HEK293 (cell line): ENCODE measurements at regions not wholly inside any gene's neighbourhood (a gene's known extent, or its start where the extent isn't known, plus 50 kb on each side); places are given as distances from the start of the nearest gene placed in this dataset.
A peak's percentile ranks its signal among the peaks of the same experiment; 100 is the strongest.

ENCODE experiments used
- CTCF ChIA-PET: fragments of 350-600 bp; formaldehyde crosslinking; extraction: SDS; loops from one replicate; lab custom pipeline; 2021; ENCODE audit warnings: antibody characterized with exemption; lab: Yijun Ruan, JAX
- POLR2A ChIA-PET: fragments of 300-600 bp; formaldehyde crosslinking; extraction: SDS; loops from one replicate; lab custom pipeline; 2020; ENCODE audit warnings: antibody characterized with exemption, inconsistent platforms; lab: Yijun Ruan, JAX
- H3K27ac ChIP-seq: fragments of 200-500 bp; sonication (Bioruptor generic); 2 replicates; pipeline ENCODE4 v1.5.1; 2014; ENCODE audit warnings: low read depth, low read length, control low read depth, inconsistent platforms; ENCODE audit errors: extremely low read depth
- H3K36me3 ChIP-seq, 2 experiments: fragments of 200-500 bp in 1 of 2; sonication (Bioruptor generic) in 1 of 2; 1 replicate in 1 of 2; 2 replicates in 1 of 2; pipeline ENCODE4 v1.5.1; 2014 to 2017; ENCODE audit warnings: inconsistent platforms in 2 of 2, low read length in 2 of 2; ENCODE audit not compliant: control insufficient read depth in 2 of 2, insufficient read depth in 1 of 2
- H3K4me1 ChIP-seq: fragments of 200-500 bp; sonication (Bioruptor generic); 2 replicates; pipeline ENCODE4 v1.5.1; 2014; ENCODE audit warnings: mild to moderate bottlenecking, low read length, inconsistent platforms; ENCODE audit not compliant: control insufficient read depth, insufficient read depth
- H3K4me3 ChIP-seq: 2 replicates; pipeline ENCODE4 v1.5.1; 2011; ENCODE audit warnings: low read depth, mild to moderate bottlenecking, control low read depth, low read length, moderate library complexity
- H3K9me3 ChIP-seq: fragments of 200-500 bp; sonication (Bioruptor generic); 2 replicates; pipeline ENCODE4 v1.5.1; 2014; ENCODE audit warnings: low read depth, low read length, inconsistent platforms; ENCODE audit not compliant: control insufficient read depth, insufficient read depth
- AEBP2 ChIP-seq: fragments of 450-650 bp; formaldehyde crosslinking; IDR thresholded peaks from 2 replicates; pipeline ENCODE4 v1.5.1; 2016; ENCODE audit warnings: missing biosample characterization, missing genetic modification characterization, borderline replicate concordance
- CTCF ChIP-seq: fragments of 450-650 bp; formaldehyde crosslinking; IDR thresholded peaks from 2 replicates; pipeline ENCODE4 v1.5.1; 2016; ENCODE audit warnings: missing biosample characterization, missing genetic modification characterization
- KLF1 ChIP-seq: fragments of 450-650 bp; formaldehyde crosslinking; IDR thresholded peaks from 2 replicates; pipeline ENCODE4 v1.5.1; 2016; ENCODE audit warnings: missing biosample characterization, missing genetic modification characterization
- KLF17 ChIP-seq: fragments of 450-650 bp; formaldehyde crosslinking; IDR thresholded peaks from 2 replicates; pipeline ENCODE4 v1.5.1; 2016; ENCODE audit warnings: missing biosample characterization, missing genetic modification characterization
- KLF7 ChIP-seq: fragments of 450-650 bp; formaldehyde crosslinking; IDR thresholded peaks from 2 replicates; pipeline ENCODE4 v1.5.1; 2016; ENCODE audit warnings: missing biosample characterization, missing genetic modification characterization, borderline replicate concordance
- PATZ1 ChIP-seq: fragments of 450-650 bp; formaldehyde crosslinking; IDR thresholded peaks from 2 replicates; pipeline ENCODE4 v1.5.1; 2016; ENCODE audit warnings: missing biosample characterization, missing genetic modification characterization
- ZFP37 ChIP-seq: fragments of 450-650 bp; formaldehyde crosslinking; IDR thresholded peaks from 2 replicates; pipeline ENCODE4 v1.5.1; 2016; ENCODE audit warnings: missing biosample characterization, missing genetic modification characterization
- ZNF121 ChIP-seq: fragments of 450-650 bp; formaldehyde crosslinking; IDR thresholded peaks from 2 replicates; pipeline ENCODE4 v1.5.1; 2016; ENCODE audit warnings: missing biosample characterization, missing genetic modification characterization
- ZNF157 ChIP-seq: fragments of 450-650 bp; formaldehyde crosslinking; IDR thresholded peaks from 2 replicates; pipeline ENCODE4 v1.5.1; 2016; ENCODE audit warnings: missing biosample characterization, missing genetic modification characterization
- ZNF184 ChIP-seq: fragments of 450-650 bp; IDR thresholded peaks from 2 replicates; pipeline ENCODE4 v1.5.1; 2018; ENCODE audit warnings: missing biosample characterization, mild to moderate bottlenecking, missing genetic modification characterization
- ZNF585B ChIP-seq: fragments of 450-650 bp; formaldehyde crosslinking; IDR thresholded peaks from 2 replicates; pipeline ENCODE4 v1.5.1; 2016; ENCODE audit warnings: missing biosample characterization, missing genetic modification characterization
- ZNF837 ChIP-seq: fragments of 450-650 bp; formaldehyde crosslinking; IDR thresholded peaks from 2 replicates; pipeline ENCODE4 v1.5.1; 2016; ENCODE audit warnings: missing biosample characterization, missing genetic modification characterization
- TF ChIP-seq, protein P1 (sequence below): fragments of 450-650 bp; formaldehyde crosslinking; IDR thresholded peaks from 2 replicates; pipeline ENCODE4 v1.5.1; 2017; ENCODE audit warnings: missing biosample characterization, missing genetic modification characterization

DNA sequence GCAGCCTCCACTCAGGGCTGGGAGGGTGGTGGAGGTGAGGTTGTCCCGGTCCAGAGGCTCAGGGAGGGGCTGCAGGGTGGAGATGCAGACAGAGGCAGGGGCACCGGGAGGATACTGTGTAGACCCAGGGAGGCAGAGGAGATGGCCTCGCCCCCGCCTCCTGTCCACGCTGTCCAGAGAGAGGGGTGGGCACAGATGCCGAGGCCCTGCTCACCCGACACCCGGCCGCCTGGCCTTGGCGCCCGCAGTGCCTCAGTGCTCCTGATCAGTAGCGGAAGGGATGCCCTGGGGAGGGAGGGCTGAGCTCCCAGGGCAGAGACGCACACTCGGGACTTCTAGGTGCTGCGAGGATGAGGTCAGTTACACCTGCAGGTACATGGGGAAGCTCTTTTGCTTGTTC is 102.7 kb upstream of the TTC34 start (continued):
- no peak for TF ChIP-seq PATZ1 (tag by site-specific recombination)
- no peak for TF ChIP-seq ZNF157 (tag by site-specific recombination)
- TF ChIP-seq AEBP2 (tag by site-specific recombination): no peak
- TF ChIP-seq KLF7 (tag by site-specific recombination): no peak
- TF ChIP-seq ZNF837 (tag by site-specific recombination): no peak
- TF ChIP-seq CTCF (tag by site-specific recombination): no peak

DNA sequence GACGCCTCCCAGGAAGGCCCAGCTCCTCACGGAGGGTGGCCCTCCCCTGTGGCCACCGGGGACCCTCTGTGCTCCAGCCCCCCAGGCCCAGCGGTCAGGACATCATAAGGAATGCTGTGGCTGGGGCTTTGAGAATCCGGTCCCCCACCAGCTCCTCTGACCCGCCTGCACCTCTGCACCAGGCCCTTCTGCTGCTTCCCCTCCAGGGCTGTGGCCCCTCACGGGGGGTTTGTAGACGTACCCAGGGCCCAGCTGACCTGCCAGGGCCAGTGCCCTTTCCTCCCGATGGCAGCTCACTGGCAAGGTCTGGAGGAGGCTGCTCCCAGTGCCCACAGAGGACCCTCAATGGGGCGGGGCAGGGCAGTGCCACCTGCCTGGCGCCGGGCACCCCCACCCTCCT is 103.9 kb upstream of the TTC34 start:
- Histone ChIP-seq H3K36me3 (no peaks in the 10 kb centered on the region), H3K9me3 (no peaks in the 10 kb centered on the region), H3K27ac (no peak overlapping the region), H3K4me3 (no peak overlapping the region), H3K4me1 (no peaks in the 10 kb centered on the region)
- POLR2A ChIA-PET: no interaction called here
- CTCF ChIA-PET: interaction anchor here (1.3 kb wide), 1 partner anchor 16 kb away, joined by 3 read pairs; no protein-coding TSS in a partner anchor
- no peak for TF ChIP-seq KLF1 (tag by site-specific recombination)

DNA sequence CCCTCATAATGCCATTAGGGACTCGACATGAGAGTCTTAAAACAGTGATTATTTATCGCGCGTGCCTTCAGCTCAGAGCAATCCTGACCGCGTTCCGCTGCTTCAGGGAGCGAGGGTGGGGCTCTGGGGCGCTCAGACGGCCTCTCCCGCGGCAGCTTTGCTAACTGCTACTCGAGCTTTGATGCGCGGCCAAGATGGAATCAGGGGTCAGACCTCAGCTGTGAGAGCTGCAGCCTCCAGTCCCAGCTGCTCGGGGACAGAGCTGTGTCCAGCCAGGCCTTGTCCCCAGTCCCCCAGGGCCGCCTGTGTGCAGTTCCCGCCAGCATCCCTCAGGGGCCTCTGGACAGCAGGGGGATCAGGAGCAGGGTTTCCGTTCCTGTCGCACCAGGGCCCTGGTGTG is 104.6 kb upstream of the TTC34 start:
- no peak overlapping the region for H3K27ac ChIP-seq
- ChIA-PET POLR2A (no interaction called here), CTCF (interaction anchor here (1.3 kb wide), 1 partner anchor 16 kb away, joined by 3 read pairs; no protein-coding TSS in a partner anchor)
- no peaks in the 10 kb centered on the region for H3K36me3 ChIP-seq
- no peak overlapping the region for H3K4me3 ChIP-seq
- H3K9me3 ChIP-seq: no peaks in the 10 kb centered on the region
- TF ChIP-seq ZFP37 (tag by site-specific recombination) (no peak), ZNF585B (no peak)
- TF ChIP-seq, all 188 proteins: peak for 0
- no peaks in the 10 kb centered on the region for H3K4me1 ChIP-seq

GRCh38 chr1:2906620-2907019 is 105.1 kb upstream of the TTC34 start:
- POLR2A ChIA-PET: no interaction called here
- Histone ChIP-seq H3K9me3 (no peaks in the 10 kb centered on the region), H3K4me1 (no peaks in the 10 kb centered on the region), H3K4me3 (no peak overlapping the region), H3K36me3 (no peaks in the 10 kb centered on the region), H3K27ac (no peak overlapping the region)
- CTCF ChIA-PET: interaction anchor here (1.3 kb wide), 1 partner anchor 15 kb away, joined by 3 read pairs; no protein-coding TSS in a partner anchor
- TF ChIP-seq KLF17 (tag by site-specific recombination): peak; percentile 73
- no peak for TF ChIP-seq ZNF184 (tag by site-specific recombination)
- TF ChIP-seq, protein P1, sequence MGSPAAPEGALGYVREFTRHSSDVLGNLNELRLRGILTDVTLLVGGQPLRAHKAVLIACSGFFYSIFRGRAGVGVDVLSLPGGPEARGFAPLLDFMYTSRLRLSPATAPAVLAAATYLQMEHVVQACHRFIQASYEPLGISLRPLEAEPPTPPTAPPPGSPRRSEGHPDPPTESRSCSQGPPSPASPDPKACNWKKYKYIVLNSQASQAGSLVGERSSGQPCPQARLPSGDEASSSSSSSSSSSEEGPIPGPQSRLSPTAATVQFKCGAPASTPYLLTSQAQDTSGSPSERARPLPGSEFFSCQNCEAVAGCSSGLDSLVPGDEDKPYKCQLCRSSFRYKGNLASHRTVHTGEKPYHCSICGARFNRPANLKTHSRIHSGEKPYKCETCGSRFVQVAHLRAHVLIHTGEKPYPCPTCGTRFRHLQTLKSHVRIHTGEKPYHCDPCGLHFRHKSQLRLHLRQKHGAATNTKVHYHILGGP: no peak
- TF ChIP-seq ZNF121 (tag by site-specific recombination): no peak
